H1 (cell line): ENCODE measurements at regions not wholly inside any gene's neighbourhood (a gene's known extent, or its start where the extent isn't known, plus 50 kb on each side); places are given as distances from the start of the nearest gene placed in this dataset.

Source experiments
- BACH1 ChIP-seq: IDR thresholded peaks from 2 replicates; pipeline ENCODE4 v1.6.1; 2012; ENCODE audit warnings: low read length, improper control_type of control experiment
- BCL11A ChIP-seq, 2 experiments: IDR thresholded peaks; one replicate each; pipeline ENCODE4 v1.6.1; 2011; ENCODE audit warnings: low read depth in 2 of 2, low read length in 2 of 2, mild to moderate bottlenecking in 2 of 2
- BRCA1 ChIP-seq: IDR thresholded peaks from 2 replicates; pipeline ENCODE4 v1.6.1; 2012; ENCODE audit warnings: low read depth, low read length, improper control_type of control experiment
- CHD2 ChIP-seq: IDR thresholded peaks from 2 replicates; pipeline ENCODE4 v1.6.1; 2012; ENCODE audit warnings: low read length, improper control_type of control experiment
- CTCF ChIP-seq, 3 experiments: IDR thresholded peaks; 1 replicate in 2 of 3; 2 replicates in 1 of 3; pipeline versions ENCODE4 v1.5.1 to v1.6.1; 2011; ENCODE audit warnings: low read length in 3 of 3, mild to moderate bottlenecking in 3 of 3, inconsistent platforms in 2 of 3, low read depth in 1 of 3, moderate library complexity in 1 of 3; ENCODE audit not compliant: insufficient read depth in 1 of 3; ENCODE audit errors: control extremely low read depth in 1 of 3
- EP300 ChIP-seq, 2 experiments: IDR thresholded peaks; 1 replicate in 1 of 2; 2 replicates in 1 of 2; pipeline ENCODE4 v1.6.1; 2011 to 2012; ENCODE audit warnings: low read depth in 2 of 2, low read length in 2 of 2, mild to moderate bottlenecking in 2 of 2, borderline replicate concordance in 1 of 2, inconsistent platforms in 1 of 2, moderate library complexity in 1 of 2
- GTF2F1 ChIP-seq: IDR thresholded peaks from 2 replicates; pipeline ENCODE4 v1.6.1; 2012; ENCODE audit warnings: low read depth, low read length, improper control_type of control experiment, borderline replicate concordance
- MAFK ChIP-seq: IDR thresholded peaks from 2 replicates; pipeline ENCODE4 v1.6.1; 2012; ENCODE audit warnings: low read depth, mild to moderate bottlenecking, improper control_type of control experiment, low read length
- MAX ChIP-seq: IDR thresholded peaks from 2 replicates; pipeline ENCODE4 v1.6.1; 2012; ENCODE audit warnings: inconsistent platforms
- POLR2A ChIP-seq, 2 experiments: IDR thresholded peaks; 1 replicate in 1 of 2; 2 replicates in 1 of 2; pipeline ENCODE4 v1.6.1; 2011; ENCODE audit warnings: low read depth in 2 of 2, low read length in 2 of 2, mild to moderate bottlenecking in 2 of 2; ENCODE audit errors: control extremely low read depth in 1 of 2
- RAD21 ChIP-seq, 2 experiments: IDR thresholded peaks in 1 of 2; conservative IDR thresholded peaks in 1 of 2; 2 replicates each; pipeline ENCODE4 v1.6.1; 2011; ENCODE audit warnings: low read depth in 2 of 2, low read length in 2 of 2, improper control_type of control experiment in 1 of 2, inconsistent platforms in 1 of 2, mild to moderate bottlenecking in 1 of 2, moderate library complexity in 1 of 2
- TAF1 ChIP-seq: IDR thresholded peaks from 2 replicates; pipeline ENCODE4 v1.6.1; 2011; ENCODE audit warnings: mild to moderate bottlenecking, low read depth, low read length
- YY1 ChIP-seq: IDR thresholded peaks from 2 replicates; pipeline ENCODE4 v1.6.1; 2011; ENCODE audit warnings: low read depth, mild to moderate bottlenecking, low read length
- ZNF274 ChIP-seq: IDR thresholded peaks from 2 replicates; pipeline ENCODE4 v1.7.0; 2012; ENCODE audit warnings: low read length, borderline replicate concordance; ENCODE audit errors: extremely low read depth

GRCh38 chr17:52242268-52242667 lies 83.8 kb upstream of the CA10 start:
- no peak for TF ChIP-seq CTCF (IDR thresholded peaks at IDR 0.05; ENCODE audit: control extremely low read depth in 1 of 3, insufficient read depth in 1 of 3, low read depth in 1 of 3, low read length in 3 of 3)
- TF ChIP-seq BACH1: no peak
- TF ChIP-seq GTF2F1: no peak
- TF ChIP-seq BCL11A (IDR thresholded peaks at IDR 0.05; ENCODE audit: low read depth in 2 of 2, low read length in 2 of 2): no peak
- no peak for TF ChIP-seq MAFK
- no peak for TF ChIP-seq EP300 (IDR thresholded peaks at IDR 0.05; ENCODE audit: borderline replicate concordance in 1 of 2, low read depth in 2 of 2, low read length in 2 of 2)
- no peak for TF ChIP-seq BRCA1
- TF ChIP-seq CHD2: no peak
- no peak for TF ChIP-seq POLR2A (IDR thresholded peaks at IDR 0.05; ENCODE audit: control extremely low read depth in 1 of 2, low read depth in 2 of 2, low read length in 2 of 2)
- TF ChIP-seq RAD21 (IDR thresholded peaks at IDR 0.05 in 1 of 2, conservative IDR thresholded peaks at IDR 0.05 in 1 of 2; ENCODE audit: low read depth in 2 of 2, low read length in 2 of 2): no peak
- no peak for TF ChIP-seq ZNF274
- no peak for TF ChIP-seq MAX
- no peak for TF ChIP-seq YY1
- TF ChIP-seq TAF1: no peak
